Loucy (cell line): ENCODE measurements at regions not wholly inside any gene's neighbourhood (a gene's known extent, or its start where the extent isn't known, plus 50 kb on each side); places are given as distances from the start of the nearest gene placed in this dataset.

ENCODE experiments used
- H2AFZ ChIP-seq: fragments of 200-600 bp; sonication (generic); 2 replicates; pipeline ENCODE4 v1.6.0; 2016; ENCODE audit warnings: antibody characterized with exemption, mild to moderate bottlenecking, low read length, moderate library complexity
- H3F3A ChIP-seq: fragments of 200-600 bp; 2 replicates; pipeline ENCODE4 v1.6.0; 2016; ENCODE audit warnings: antibody characterized with exemption, low read depth, mild to moderate bottlenecking
- H3K27me3 ChIP-seq: fragments of 200-600 bp; sonication (generic); 2 replicates; pipeline ENCODE4 v1.6.1; 2014; ENCODE audit warnings: low read length, mild to moderate bottlenecking; ENCODE audit not compliant: insufficient read depth, poor library complexity, severe bottlenecking
- H3K36me3 ChIP-seq: fragments of 200-600 bp; sonication (generic); 2 replicates; pipeline ENCODE4 v1.6.1; 2016; ENCODE audit warnings: low read length; ENCODE audit not compliant: insufficient read depth
- H3K4me1 ChIP-seq: fragments of 200-600 bp; sonication (generic); 2 replicates; pipeline ENCODE4 v1.5.1; 2014; ENCODE audit warnings: low read length, mild to moderate bottlenecking; ENCODE audit not compliant: insufficient read depth, poor library complexity, severe bottlenecking
- H3K4me2 ChIP-seq: fragments of 200-600 bp; sonication (generic); 2 replicates; pipeline ENCODE4 v1.6.0; 2014; ENCODE audit warnings: antibody characterized with exemption, low read length, low read depth, mild to moderate bottlenecking; ENCODE audit not compliant: poor library complexity, severe bottlenecking
- H3K4me3 ChIP-seq: fragments of 200-600 bp; sonication (generic); 2 replicates; pipeline ENCODE4 v1.5.1; 2014; ENCODE audit warnings: low read length, mild to moderate bottlenecking, mixed read lengths; ENCODE audit not compliant: poor library complexity, severe bottlenecking
- H3K79me2 ChIP-seq: fragments of 200-600 bp; sonication (generic); 2 replicates; pipeline ENCODE4 v1.6.1; 2014; ENCODE audit warnings: low read length; ENCODE audit not compliant: insufficient read depth
- H3K9ac ChIP-seq: fragments of 200-600 bp; sonication (generic); 2 replicates; pipeline ENCODE4 v1.6.0; 2014; ENCODE audit warnings: mild to moderate bottlenecking, low read depth, low read length, moderate library complexity; ENCODE audit not compliant: poor library complexity, severe bottlenecking
- H3K9me2 ChIP-seq: fragments of 200-600 bp; sonication (generic); replicated peaks from 2 replicates; pipeline ENCODE4 v1.6.1; 2016; ENCODE audit warnings: low read depth, low read length, mixed read lengths
- H3K9me3 ChIP-seq: fragments of 200-600 bp; sonication (generic); 2 replicates; pipeline ENCODE4 v1.6.1; 2014; ENCODE audit warnings: mild to moderate bottlenecking, antibody characterized with exemption, low read length, low read depth; ENCODE audit not compliant: insufficient read depth
- H4K20me1 ChIP-seq: fragments of 200-600 bp; sonication (generic); 2 replicates; pipeline ENCODE4 v1.6.0; 2014; ENCODE audit warnings: antibody characterized with exemption, low read length, mild to moderate bottlenecking; ENCODE audit not compliant: insufficient read depth, poor library complexity, severe bottlenecking
- CTCF ChIP-seq: fragments of 200-600 bp; sonication (generic); conservative IDR thresholded peaks from 2 replicates; pipeline ENCODE4 v1.5.1; 2014; ENCODE audit warnings: mild to moderate bottlenecking, antibody characterized with exemption, low read length
- EZH2phosphoT487 ChIP-seq: fragments of 200-600 bp; IDR thresholded peaks from 2 replicates; pipeline ENCODE4 v1.6.1; 2018; ENCODE audit warnings: antibody characterized with exemption, mild to moderate bottlenecking, moderate library complexity, borderline replicate concordance

- no peaks in the 10 kb centered on the region for H3K27me3 ChIP-seq
- H3K4me3 ChIP-seq: no peak overlapping the region
- no peaks in the 10 kb centered on the region for H3F3A ChIP-seq
- H2AFZ ChIP-seq: no peak overlapping the region
- no peaks in the 10 kb centered on the region for H3K9me3 ChIP-seq
- no peak overlapping the region for H3K9ac ChIP-seq
- no peak overlapping the region for H3K4me2 ChIP-seq
- no peaks in the 10 kb centered on the region for H3K4me1 ChIP-seq
- H4K20me1 ChIP-seq: no peaks in the 10 kb centered on the region
- H3K9me2 ChIP-seq: no peaks in the 10 kb centered on the region
- TF ChIP-seq EZH2phosphoT487: no peak
- TF ChIP-seq CTCF: 0 out of 2 replicates have a peak, but pooled peaks have one; percentile 7
- H3K79me2 ChIP-seq: no peaks in the 10 kb centered on the region
- no peaks in the 10 kb centered on the region for H3K36me3 ChIP-seq
Observed at GRCh38 chr15:97235611-97235985, 724.9 kb upstream of the ARRDC4 start.

- no peak for TF ChIP-seq EZH2phosphoT487
- H3K4me3 ChIP-seq: no peak overlapping the region
- no peaks in the 10 kb centered on the region for H4K20me1 ChIP-seq
- H3K9ac ChIP-seq: no peak overlapping the region
- H3K9me2 ChIP-seq: no peaks in the 10 kb centered on the region
- H2AFZ ChIP-seq: no peak overlapping the region
- H3K9me3 ChIP-seq: no peaks in the 10 kb centered on the region
- H3K4me2 ChIP-seq: no peak overlapping the region
- no peaks in the 10 kb centered on the region for H3F3A ChIP-seq
- H3K27me3 ChIP-seq: no peaks in the 10 kb centered on the region
- no peaks in the 10 kb centered on the region for H3K79me2 ChIP-seq
- H3K4me1 ChIP-seq: no peaks in the 10 kb centered on the region
- H3K36me3 ChIP-seq: no peaks in the 10 kb centered on the region
Observed at GRCh38 chr15:97236140-97236539, 724.4 kb upstream of the ARRDC4 start.

- Histone ChIP-seq H3F3A (no peaks in the 10 kb centered on the region), H3K4me2 (no peak overlapping the region), H3K4me1 (no peaks in the 10 kb centered on the region), H3K79me2 (no peaks in the 10 kb centered on the region), H3K4me3 (no peak overlapping the region), H3K9me3 (no peaks in the 10 kb centered on the region), H3K9me2 (no peaks in the 10 kb centered on the region), H3K36me3 (no peaks in the 10 kb centered on the region), H3K9ac (no peak overlapping the region), H4K20me1 (no peaks in the 10 kb centered on the region), H2AFZ (no peak overlapping the region), H3K27me3 (no peaks in the 10 kb centered on the region)
- TF ChIP-seq CTCF (no peak), EZH2phosphoT487 (no peak)
Observed at GRCh38 chr15:97237160-97237559, 723.3 kb upstream of the ARRDC4 start.

GRCh38 chr15:97248376-97248775 lies 712.1 kb upstream of the ARRDC4 start:
- no peak overlapping the region for H2AFZ ChIP-seq
- H3K9ac ChIP-seq: no peak overlapping the region
- H3K9me3 ChIP-seq: no peaks in the 10 kb centered on the region
- no peaks in the 10 kb centered on the region for H3K79me2 ChIP-seq
- no peaks in the 10 kb centered on the region for H4K20me1 ChIP-seq
- H3K4me2 ChIP-seq: no peak overlapping the region
- TF ChIP-seq EZH2phosphoT487: no peak
- no peak for TF ChIP-seq CTCF
- no peaks in the 10 kb centered on the region for H3K27me3 ChIP-seq
- H3K36me3 ChIP-seq: no peaks in the 10 kb centered on the region
- H3F3A ChIP-seq: no peaks in the 10 kb centered on the region
- no peaks in the 10 kb centered on the region for H3K4me1 ChIP-seq
- H3K9me2 ChIP-seq: no peaks in the 10 kb centered on the region
- H3K4me3 ChIP-seq: no peak overlapping the region
